Esophagus muscularis mucosa (tissue), 4 donors: ENCODE measurements at regions not wholly inside any gene's neighbourhood (a gene's known extent, or its start where the extent isn't known, plus 50 kb on each side); places are given as distances from the start of the nearest gene placed in this dataset.
A peak's percentile ranks its signal among the peaks of the same experiment; 100 is the strongest.

Source experiments
- DNase-seq: peaks from one replicate; pipeline ENCODE4 v3.0.0-alpha.2; 2017; ENCODE audit errors: extremely low spot score
- H3K27ac ChIP-seq, 4 donors: fragments of 200-600 bp; sonication (generic); replicated peaks in 1 of 4; 1 replicate in 3 of 4; 2 replicates in 1 of 4; pipeline ENCODE4 v1.5.1; 2016 to 2019; ENCODE audit warnings: mild to moderate bottlenecking in 1 of 4
- H3K27me3 ChIP-seq, 4 donors: fragments of 200-600 bp; sonication (generic); one replicate each; pipeline versions ENCODE4 v1.5.1 to v1.6.0; 2016 to 2019
- H3K36me3 ChIP-seq, 4 donors: fragments of 200-600 bp; sonication (generic); one replicate each; pipeline ENCODE4 v1.5.1; 2016 to 2019
- H3K4me1 ChIP-seq, 4 donors: fragments of 200-600 bp; sonication (generic); one replicate each; pipeline ENCODE4 v1.5.1; 2016 to 2019
- H3K4me3 ChIP-seq, 4 donors: fragments of 200-600 bp; sonication (generic); 1 replicate in 2 of 4; 2 replicates in 2 of 4; pipeline ENCODE4 v1.5.1; 2016 to 2019; ENCODE audit warnings: mild to moderate bottlenecking in 4 of 4, moderate library complexity in 1 of 4
- H3K9me3 ChIP-seq, 4 donors: fragments of 200-600 bp; sonication (generic); 1 replicate in 3 of 4; 2 replicates in 1 of 4; pipeline ENCODE4 v1.5.1; 2016 to 2019
- EP300 ChIP-seq: sonication (generic); formaldehyde crosslinking; IDR thresholded peaks from one replicate; pipeline ENCODE4 v1.6.1; 2017; ENCODE audit warnings: antibody characterized with exemption
- POLR2A ChIP-seq: fragments of 450-650 bp; IDR thresholded peaks from one replicate; pipeline ENCODE4 v1.6.1; 2017; ENCODE audit warnings: antibody characterized with exemption, moderate library complexity, mild to moderate bottlenecking, low read depth
- POLR2AphosphoS5 ChIP-seq, 2 donors: sonication (generic); formaldehyde crosslinking; IDR thresholded peaks; one replicate each; pipeline ENCODE4 v1.6.1; 2017; ENCODE audit warnings: antibody characterized with exemption in 2 of 2
- WGBS: methylation state at CpG from one replicate; pipeline ENCODE4 v1.1.5; 2018; 5-methylcytosine and 5-hydroxymethylcytosine counted together
- intact Hi-C: fragments of 100-400 bp; cut with DNase I; formaldehyde crosslinking; loops from one replicate; pipeline ENCODE4 v1.15.1; 2023
- TF ChIP-seq, protein P1 (sequence below), 3 experiments: fragments of 200-600 bp in 2 of 3; fragments of 450-650 bp in 1 of 3; sonication (generic) in 2 of 3; IDR thresholded peaks; one replicate each; pipeline ENCODE4 v1.5.1; 2017 to 2019; ENCODE audit warnings: antibody characterized with exemption in 3 of 3, mild to moderate bottlenecking in 2 of 3, moderate library complexity in 1 of 3

DNA sequence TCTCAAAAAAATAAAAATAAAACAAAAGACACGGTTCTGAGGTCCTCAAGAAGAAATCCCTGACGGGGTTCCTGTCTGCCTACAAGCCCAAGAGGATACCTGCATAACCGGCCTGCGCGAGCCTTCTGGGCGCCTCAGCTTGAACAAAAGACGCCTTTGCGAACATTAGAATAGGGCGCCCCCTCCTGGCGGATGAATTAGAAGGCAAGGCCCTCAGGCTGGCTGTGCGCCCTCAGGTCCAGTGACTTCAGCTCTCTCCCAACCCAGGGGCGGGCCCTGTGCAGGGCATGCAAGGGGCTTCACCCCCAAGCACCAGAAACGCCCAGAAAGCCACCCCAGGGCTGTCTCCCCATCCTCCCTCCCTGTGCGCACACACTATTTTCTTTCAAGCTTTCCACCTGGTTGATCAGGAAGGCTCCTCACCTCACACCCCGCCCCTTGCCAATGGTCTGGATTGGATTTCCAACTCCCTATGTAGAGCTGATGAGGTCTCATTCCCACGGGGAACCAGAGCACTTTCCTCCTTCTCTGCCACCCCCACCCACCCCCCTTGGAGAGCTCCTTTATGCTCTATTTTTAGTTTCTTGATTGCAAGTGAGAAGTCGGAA lies 273.3 kb downstream of the BUD13 start:
- no peaks in the 10 kb centered on the region for H3K36me3 ChIP-seq
- intact Hi-C loops, result no loop called here
- no peak for DNase-seq
- WGBS, result 35% methylated on average over 15 of the region's 17 CpGs
- no peak overlapping the region for H3K4me3 ChIP-seq
- peaks cover 0 to 7% (median 6%) of the 10 kb centered on the region in 4 donors for H3K4me1 ChIP-seq
- H3K27ac ChIP-seq, result no peak overlapping the region
- peaks cover 0 to 61% (median 3%) of the 10 kb centered on the region in 4 donors for H3K27me3 ChIP-seq
- H3K9me3 ChIP-seq, result no peaks in the 10 kb centered on the region
- TF ChIP-seq, protein P1, sequence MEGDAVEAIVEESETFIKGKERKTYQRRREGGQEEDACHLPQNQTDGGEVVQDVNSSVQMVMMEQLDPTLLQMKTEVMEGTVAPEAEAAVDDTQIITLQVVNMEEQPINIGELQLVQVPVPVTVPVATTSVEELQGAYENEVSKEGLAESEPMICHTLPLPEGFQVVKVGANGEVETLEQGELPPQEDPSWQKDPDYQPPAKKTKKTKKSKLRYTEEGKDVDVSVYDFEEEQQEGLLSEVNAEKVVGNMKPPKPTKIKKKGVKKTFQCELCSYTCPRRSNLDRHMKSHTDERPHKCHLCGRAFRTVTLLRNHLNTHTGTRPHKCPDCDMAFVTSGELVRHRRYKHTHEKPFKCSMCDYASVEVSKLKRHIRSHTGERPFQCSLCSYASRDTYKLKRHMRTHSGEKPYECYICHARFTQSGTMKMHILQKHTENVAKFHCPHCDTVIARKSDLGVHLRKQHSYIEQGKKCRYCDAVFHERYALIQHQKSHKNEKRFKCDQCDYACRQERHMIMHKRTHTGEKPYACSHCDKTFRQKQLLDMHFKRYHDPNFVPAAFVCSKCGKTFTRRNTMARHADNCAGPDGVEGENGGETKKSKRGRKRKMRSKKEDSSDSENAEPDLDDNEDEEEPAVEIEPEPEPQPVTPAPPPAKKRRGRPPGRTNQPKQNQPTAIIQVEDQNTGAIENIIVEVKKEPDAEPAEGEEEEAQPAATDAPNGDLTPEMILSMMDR (IDR thresholded peaks at IDR 0.05), result peak; percentile 18 to 47 (median 40)
- no peak for TF ChIP-seq POLR2A

DNA sequence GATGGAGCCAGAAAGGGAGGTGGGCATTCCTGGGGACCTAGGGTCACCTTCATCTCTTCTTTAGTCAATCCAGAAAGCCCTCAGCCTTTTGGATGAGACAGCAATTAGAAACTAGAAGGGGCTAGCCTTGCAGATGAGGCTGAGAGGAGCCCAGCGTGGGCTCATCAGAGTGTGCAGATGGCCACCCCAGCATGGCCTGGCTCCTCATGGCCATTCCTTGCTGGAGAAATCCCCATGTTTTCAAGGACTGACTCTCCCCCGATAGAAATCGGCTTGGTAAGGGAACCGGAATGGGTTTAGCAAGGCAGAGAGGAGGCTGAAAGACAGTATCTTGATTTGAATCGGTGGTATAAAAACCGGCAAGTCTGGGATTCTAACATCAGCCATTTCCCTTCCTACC lies 274.6 kb downstream of the BUD13 start:
- intact Hi-C loops, result no loop called here
- peaks cover 0 to 52% (median 3%) of the 10 kb centered on the region in 4 donors for H3K27me3 ChIP-seq
- peaks cover 0 to 7% (median 6%) of the 10 kb centered on the region in 4 donors for H3K4me1 ChIP-seq
- no peaks in the 10 kb centered on the region for H3K9me3 ChIP-seq
- TF ChIP-seq POLR2AphosphoS5 (IDR thresholded peaks at IDR 0.05) (no peak), EP300 (no peak), POLR2A (no peak)
- TF ChIP-seq, protein P1 (IDR thresholded peaks at IDR 0.05), result no peak
- DNase-seq, result no peak
- no peak overlapping the region for H3K27ac ChIP-seq
- H3K36me3 ChIP-seq, result no peaks in the 10 kb centered on the region
- no peak overlapping the region for H3K4me3 ChIP-seq
- 83% methylated on average over 6 of the region's 6 CpGs for WGBS

GRCh38 chr11:116492600-116492999 lies 280.2 kb downstream of the BUD13 start:
- WGBS, result 60% methylated on average over 3 of the region's 3 CpGs
- no peaks in the 10 kb centered on the region for H3K36me3 ChIP-seq
- no peak for TF ChIP-seq POLR2A
- H3K9me3 ChIP-seq, result no peaks in the 10 kb centered on the region
- H3K27ac ChIP-seq, result no peak overlapping the region
- no peak overlapping the region for H3K4me3 ChIP-seq
- H3K27me3 ChIP-seq, result peaks cover 0 to 14% (median 0%) of the 10 kb centered on the region in 4 donors
- DNase-seq, result no peak
- intact Hi-C loops, result no loop called here
- H3K4me1 ChIP-seq, result no peaks in the 10 kb centered on the region

- Histone ChIP-seq H3K27me3 (peaks cover 0 to 30% (median 0%) of the 10 kb centered on the region in 4 donors), H3K4me1 (no peaks in the 10 kb centered on the region), H3K36me3 (no peaks in the 10 kb centered on the region), H3K4me3 (no peak overlapping the region), H3K9me3 (no peaks in the 10 kb centered on the region), H3K27ac (no peak overlapping the region)
- no peak for DNase-seq
- TF ChIP-seq POLR2A (no peak), EP300 (no peak), POLR2AphosphoS5 (IDR thresholded peaks at IDR 0.05) (no peak)
- TF ChIP-seq, protein P1 (IDR thresholded peaks at IDR 0.05), result no peak
- intact Hi-C loops, result no loop called here
- WGBS, result 51% methylated on average over 11 of the region's 11 CpGs
Measured at GRCh38 chr11:116488836-116489389, 283.9 kb downstream of the BUD13 start.

DNA sequence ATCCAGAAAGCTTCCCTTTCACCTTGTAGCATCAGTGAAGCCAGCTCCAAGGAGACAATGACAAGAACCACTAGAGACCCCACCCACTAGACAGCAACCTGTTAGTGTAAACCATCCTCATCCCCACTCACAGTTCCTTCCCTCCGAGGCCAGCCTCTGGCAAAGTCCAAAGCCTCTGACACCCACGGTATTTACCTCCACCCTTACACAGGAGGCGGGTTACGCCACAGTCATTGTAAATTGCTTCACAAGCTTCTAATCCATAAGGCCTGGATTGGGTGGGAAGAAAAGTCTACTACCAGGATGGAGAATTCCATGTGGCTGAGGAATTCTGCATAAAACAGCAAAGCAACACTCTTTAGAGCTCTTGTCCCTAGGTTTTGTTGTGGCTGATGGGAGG lies 287.4 kb downstream of the BUD13 start:
- H3K27ac ChIP-seq, result no peak overlapping the region
- TF ChIP-seq EP300 (no peak), POLR2AphosphoS5 (IDR thresholded peaks at IDR 0.05) (no peak), POLR2A (no peak)
- TF ChIP-seq, protein P1 (IDR thresholded peaks at IDR 0.05), result no peak
- intact Hi-C loops, result no loop called here
- no peak overlapping the region for H3K4me3 ChIP-seq
- no peak for DNase-seq
- H3K27me3 ChIP-seq, result peaks cover 0 to 30% (median 0%) of the 10 kb centered on the region in 4 donors
- H3K4me1 ChIP-seq, result no peaks in the 10 kb centered on the region
- H3K36me3 ChIP-seq, result no peaks in the 10 kb centered on the region
- H3K9me3 ChIP-seq, result no peaks in the 10 kb centered on the region
- WGBS, result 92% methylated on average over 4 of the region's 4 CpGs
